COLO668 (cell line): ENCODE measurements at regions not wholly inside any gene's neighbourhood (a gene's known extent, or its start where the extent isn't known, plus 50 kb on each side); places are given as distances from the start of the nearest gene placed in this dataset.
A peak's percentile ranks its signal among the peaks of the same experiment; 100 is the strongest.
"Not testable (repeated sequence)": the region's sequence is repeated elsewhere in the genome, so short reads cannot be mapped to it uniquely, and the experiment has no call there.

Experiments used
- DNase-seq: peaks from one replicate; lab custom pipeline; 2025; ENCODE audit not compliant: unreplicated experiment; lab: John Stamatoyannopoulos, UW

DNA sequence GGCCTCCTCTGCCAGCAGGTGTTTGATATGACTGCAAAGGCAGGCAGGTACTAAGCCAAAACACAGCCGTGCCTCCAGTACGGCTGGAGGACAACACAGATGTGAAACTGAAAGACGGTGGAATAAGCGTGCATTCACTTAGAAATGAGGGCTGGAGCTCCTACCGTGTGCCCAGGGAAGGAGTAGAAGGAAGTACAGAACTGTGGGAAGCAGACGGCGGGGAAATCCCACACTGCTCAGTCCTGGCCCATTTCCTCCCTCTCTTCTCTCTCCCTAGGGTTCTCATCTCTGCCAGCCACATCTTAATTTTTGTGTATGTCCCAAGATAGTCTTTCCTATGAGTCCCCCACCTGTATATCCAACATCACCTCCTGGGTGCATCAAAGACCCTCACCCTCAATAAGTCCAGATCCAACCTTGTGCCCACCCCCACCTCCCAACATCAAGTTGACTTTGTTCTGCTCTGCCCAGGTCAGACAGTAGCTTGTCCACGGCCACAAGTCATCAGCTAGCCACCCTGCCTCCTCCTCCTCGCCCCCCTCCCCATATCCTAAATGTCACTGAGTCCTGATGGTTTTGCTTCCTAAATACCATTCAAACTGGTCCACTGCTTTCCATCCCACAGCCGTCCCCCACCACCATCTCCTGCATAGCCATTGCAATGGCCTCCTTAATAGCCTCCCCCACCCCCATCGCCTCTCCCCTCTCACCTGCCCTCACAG, 77.1 kb upstream of the RPL38 start:
- peak; percentile 5 for DNase-seq

- DNase-seq, result no peak
Measured at GRCh38 chr17:74126959-74127358, 76.5 kb upstream of the RPL38 start.

GRCh38 chr17:74128456-74129211, 74.8 kb upstream of the RPL38 start:
- no peak for DNase-seq

- not testable (repeated sequence) for DNase-seq
Measured at GRCh38 chr17:74129800-74130199, 73.7 kb upstream of the RPL38 start.

DNA sequence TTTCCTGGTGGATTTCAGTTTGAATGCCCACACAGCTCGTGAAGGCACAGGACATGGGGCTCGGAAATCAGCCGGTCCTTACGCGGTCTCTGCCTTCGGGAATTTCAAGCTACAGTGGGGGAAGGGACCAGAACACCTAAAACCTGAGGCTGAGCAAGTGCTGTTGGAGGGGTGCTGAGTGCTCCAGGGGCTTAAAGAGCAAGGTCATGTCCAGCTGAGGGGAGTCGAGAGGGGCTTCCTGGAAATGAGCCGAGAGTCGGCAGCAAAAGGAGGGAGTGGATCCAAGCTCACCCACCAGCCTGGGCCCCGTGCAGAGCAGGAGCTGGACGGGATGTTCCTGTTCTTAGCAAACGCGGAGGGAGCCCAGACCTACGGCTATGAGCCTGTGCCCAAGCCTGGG, 73.2 kb upstream of the RPL38 start:
- no peak for DNase-seq

DNA sequence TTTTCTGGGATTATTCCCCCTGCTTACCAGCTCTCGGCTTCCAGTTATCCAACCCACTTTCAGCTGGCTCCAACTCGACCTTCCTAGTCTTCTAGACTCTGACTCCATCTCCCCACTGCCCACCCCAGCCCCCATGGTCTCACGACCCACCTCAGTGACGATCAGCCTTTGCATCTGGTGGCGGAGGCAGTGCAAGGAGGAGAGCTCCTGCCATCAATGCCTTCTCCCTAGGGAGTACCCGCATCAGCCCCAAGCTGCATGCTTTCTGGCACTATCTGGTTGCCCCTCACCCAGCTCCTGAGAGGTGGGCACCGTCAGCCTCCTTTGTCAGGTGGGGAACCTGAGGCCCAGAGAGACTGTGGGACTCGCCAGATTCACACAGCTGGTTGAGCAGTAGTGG, 72.6 kb upstream of the RPL38 start:
- no peak for DNase-seq

DNA sequence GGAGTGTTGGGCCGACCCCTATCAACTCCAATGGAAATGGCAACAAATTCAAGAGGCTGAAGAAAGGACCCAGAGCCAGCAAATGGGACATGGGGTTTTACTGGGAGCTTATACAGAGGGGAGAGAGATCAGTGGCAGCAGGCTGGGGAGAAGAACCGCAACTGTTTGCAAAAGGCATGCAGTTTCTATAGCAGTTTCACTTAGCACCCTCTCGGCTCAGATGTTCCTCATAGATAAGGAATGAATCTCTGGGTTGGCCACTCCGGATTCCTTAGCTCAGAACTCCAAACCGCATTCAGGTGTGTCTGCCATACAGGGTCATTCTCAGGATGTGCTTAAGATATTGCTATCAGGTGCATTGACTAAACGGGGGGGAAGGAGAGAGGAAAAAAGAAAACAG, 71.1 kb upstream of the RPL38 start:
- no peak for DNase-seq

DNA sequence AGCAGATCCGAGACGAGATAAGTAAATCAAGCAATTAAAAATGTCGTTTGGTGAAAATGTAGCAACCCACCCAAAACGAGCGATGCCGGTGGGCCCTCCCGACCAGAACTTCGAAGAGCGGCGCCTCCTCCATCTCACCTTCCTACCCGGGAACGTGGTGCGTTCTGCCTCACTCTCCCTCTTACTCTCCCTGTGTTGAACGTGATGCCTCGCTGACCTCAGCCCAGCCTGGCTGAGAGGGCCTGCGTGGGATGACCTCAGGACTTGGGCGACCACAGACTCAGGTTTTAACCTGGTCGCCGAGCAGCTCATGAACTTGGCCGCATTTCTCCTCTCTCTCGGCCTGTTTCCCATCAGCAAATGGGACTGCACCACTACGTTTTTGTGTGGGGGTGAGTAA, 69.7 kb upstream of the RPL38 start:
- DNase-seq, result no peak

DNA sequence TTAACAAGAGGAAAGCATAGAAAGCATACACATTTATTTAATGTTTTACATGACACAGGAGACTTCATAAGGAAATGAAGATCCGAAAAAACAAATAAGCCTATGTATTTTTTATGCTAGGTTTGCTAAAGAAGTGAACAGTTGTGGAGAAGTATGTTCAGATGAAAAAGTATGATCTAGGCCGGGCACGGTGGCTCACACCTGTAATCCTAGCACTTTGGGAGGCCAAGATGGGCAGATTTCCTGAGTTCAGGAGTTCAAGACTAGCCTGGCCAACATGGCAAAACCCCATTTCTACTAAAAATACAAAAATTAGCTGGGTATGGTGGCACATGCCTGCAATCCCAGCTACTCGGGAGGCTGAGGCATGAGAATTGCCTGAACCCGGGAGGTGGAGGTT, 69.2 kb upstream of the RPL38 start:
- DNase-seq, result not testable (repeated sequence)

GRCh38 chr17:74134991-74135390, 68.5 kb upstream of the RPL38 start:
- DNase-seq, result no peak

DNA sequence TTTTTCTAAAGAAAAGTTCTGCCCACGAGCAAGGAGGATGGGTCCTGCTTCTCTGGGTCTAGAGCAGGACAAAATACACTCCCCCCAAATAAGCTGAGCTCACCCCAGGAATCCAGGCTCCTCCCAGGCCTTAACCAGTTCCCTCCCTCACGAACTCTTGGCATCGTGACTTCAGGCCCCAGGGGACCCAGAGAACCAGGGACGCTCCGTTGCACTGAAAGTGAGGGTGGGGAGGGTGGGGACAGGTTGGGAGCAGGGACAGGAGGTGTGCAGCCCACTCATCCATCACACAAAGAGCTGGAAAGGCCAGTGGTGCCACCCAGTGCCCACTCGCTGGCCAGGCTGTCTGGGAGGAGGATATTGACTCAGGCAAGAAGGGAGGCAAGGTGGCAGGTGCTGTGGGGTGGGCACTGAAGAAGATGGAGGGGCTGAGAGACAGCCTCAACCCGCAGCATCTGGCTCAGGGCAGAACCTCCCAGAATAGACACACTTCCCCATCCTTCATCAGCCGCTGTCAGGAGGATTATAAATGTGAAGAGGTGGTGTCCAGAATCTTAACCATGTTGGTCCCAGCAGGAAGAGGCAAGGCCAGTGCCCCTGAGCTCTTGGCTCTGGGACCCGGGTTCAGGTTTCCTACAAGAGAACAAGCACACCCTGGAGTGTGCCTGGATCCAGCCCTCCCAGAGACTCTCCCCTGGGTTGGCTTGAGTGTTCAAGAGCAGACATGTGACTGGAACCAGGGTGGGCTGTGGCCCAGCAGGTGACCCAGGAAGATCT, 67.9 kb upstream of the RPL38 start:
- no peak for DNase-seq

DNA sequence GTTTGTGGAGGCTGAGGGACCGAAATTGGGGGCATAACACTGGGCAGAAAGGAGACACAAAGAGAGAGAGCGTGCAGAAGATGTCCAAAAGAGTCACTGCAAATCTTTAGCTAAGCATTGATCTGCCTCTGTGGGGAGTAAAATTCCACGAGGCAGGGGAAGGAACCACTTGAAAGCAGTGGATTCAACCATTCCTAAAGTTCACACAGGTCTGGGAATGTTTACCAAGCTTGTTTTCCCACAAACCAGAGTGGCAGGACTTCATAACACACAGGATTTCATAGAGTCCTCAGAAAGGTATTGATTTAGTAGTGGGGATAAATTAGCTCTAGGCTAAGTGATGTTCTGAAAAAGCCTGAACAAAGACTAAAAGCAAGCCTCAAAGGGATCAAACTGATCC, 66.1 kb upstream of the RPL38 start:
- DNase-seq, result no peak

DNA sequence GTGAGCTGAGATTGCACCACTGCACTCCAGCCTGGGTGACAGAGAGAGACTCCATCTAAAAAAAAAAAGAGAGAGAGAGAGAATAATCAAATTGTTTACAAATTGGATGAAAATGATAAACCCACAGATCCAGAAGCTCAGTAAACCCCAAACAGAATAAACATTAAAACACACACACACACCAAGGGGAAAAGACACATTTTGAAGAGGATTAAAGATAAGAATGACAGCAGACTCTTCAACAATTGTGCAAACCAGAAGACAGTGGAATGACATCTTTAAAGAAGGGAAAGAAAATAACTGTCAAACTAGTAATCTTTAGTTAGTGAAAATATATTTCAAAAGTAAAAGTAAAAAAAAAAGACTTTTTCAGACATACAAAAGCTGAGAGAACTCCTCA, 64.4 kb upstream of the RPL38 start:
- no peak for DNase-seq

- DNase-seq, result no peak
Measured at GRCh38 chr17:74140282-74140681, 63.2 kb upstream of the RPL38 start.

- DNase-seq, result no peak
Measured at GRCh38 chr17:74141612-74142011, 61.9 kb upstream of the RPL38 start.

DNA sequence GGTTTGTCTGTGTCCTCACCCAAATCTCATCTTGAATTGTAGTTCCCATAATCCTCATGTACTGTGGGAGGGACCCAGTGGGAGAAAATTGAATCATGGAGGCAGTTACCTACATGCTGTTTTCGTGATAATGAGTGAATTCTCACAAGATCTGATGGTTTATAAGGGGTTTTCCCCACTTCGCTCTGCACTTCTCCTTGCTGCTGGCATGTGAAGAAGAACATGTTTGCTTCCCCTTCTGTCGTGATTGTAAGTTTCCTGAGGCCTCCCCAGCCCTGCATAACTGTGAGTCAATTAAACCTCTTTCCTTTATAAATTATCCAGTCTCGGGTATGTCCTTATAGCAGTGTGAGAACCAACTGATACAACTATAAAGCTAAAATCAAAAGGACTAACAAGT, 60.2 kb upstream of the RPL38 start:
- not testable (repeated sequence) for DNase-seq

- no peak for DNase-seq
Measured at GRCh38 chr17:74145756-74146155, 57.7 kb upstream of the RPL38 start.

DNA sequence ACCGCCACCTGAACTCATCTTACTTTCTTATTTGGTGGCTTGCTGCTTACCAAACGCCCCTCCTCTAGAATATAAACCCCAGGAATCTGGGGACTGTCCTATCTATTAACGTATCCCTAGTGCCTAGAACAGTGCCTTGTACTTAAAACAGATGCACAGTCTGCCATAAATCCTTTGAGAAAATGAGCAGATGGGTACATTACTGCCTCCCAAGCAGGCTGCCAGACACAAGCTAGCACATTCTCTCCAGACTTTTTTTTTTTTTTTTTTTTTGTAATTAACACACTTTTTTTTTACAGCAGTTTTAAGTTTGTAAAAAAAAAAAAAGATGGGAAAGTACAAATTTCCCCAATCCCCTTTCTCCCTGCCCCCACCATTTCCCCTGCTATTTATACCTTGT, 57.3 kb upstream of the RPL38 start:
- DNase-seq, result no peak

DNA sequence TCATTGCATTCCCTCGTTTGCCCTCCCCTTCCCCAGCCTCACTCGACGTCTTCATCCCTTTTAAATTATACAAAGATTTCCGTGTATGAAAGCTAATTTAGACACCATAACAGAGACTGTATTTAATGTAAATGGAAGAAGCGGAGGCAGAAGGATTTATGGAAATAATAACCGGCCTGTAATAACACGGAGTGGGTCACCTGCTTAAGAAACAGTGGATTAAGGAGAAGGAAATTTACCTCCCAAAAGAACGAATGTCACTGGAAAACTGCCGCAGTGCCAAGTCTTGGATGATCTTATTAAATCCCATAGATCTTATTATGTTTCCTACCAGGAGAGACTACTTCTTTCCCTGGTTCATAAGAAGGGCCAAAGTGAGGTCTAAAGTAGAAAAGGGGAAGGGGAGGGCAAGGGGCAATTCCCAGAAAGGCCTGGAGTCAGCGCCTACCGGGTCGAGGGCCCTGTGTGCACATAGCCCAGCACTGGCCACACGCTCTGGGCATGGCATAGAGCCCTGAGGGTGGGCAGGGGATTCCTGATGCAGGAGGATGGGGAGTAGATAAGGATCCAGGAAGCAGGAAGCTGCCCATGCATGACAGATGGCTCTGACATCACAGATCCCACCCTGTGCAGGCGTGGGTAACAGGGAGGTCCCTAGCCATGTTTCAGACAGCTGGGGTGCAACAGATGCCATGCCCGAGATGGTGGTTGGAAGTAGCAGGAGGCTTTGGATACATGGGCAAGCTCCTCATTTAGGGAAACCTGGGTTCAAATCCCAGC, 56.2 kb upstream of the RPL38 start:
- no peak for DNase-seq

GRCh38 chr17:74147966-74148365, 55.5 kb upstream of the RPL38 start:
- DNase-seq, result no peak

- DNase-seq, result no peak
Measured at GRCh38 chr17:74148446-74148845, 55.0 kb upstream of the RPL38 start.
